ENCODE measurements at regions not wholly inside any gene's neighbourhood (a gene's known extent, or its start where the extent isn't known, plus 50 kb on each side); places are given as distances from the start of the nearest gene placed in this dataset.

- TF ChIP-seq CTCF (IDR thresholded peaks at IDR 0.05): no peak
- Histone ChIP-seq H3K4me1 (no peaks in the 10 kb centered on the region), H3K9me3 (no peaks in the 10 kb centered on the region), H3K27ac (no peak overlapping the region), H3K4me3 (no peak overlapping the region), H3K27me3 (no peaks in the 10 kb centered on the region), H3K36me3 (no peaks in the 10 kb centered on the region)
- ATAC-seq (no peak), DNase-seq (no peak)
- intact Hi-C loops (cut with DNase I): no loop called here
These were observed 582.6 kb downstream of the PSAT1 start for GRCh38 chr9:78879324-78880100.

GRCh38 chr9:78881295-78881694 lies 584.4 kb downstream of the PSAT1 start:
- no peak for DNase-seq
- ATAC-seq: no peak
- Histone ChIP-seq H3K36me3 (no peaks in the 10 kb centered on the region), H3K4me3 (no peak overlapping the region), H3K27me3 (no peaks in the 10 kb centered on the region), H3K27ac (no peak overlapping the region), H3K9me3 (no peaks in the 10 kb centered on the region), H3K4me1 (no peaks in the 10 kb centered on the region)
- intact Hi-C loops (cut with DNase I): no loop called here
- no peak for TF ChIP-seq CTCF (IDR thresholded peaks at IDR 0.05)

GRCh38 chr9:78882481-78882880 lies 585.6 kb downstream of the PSAT1 start:
- no peaks in the 10 kb centered on the region for H3K36me3 ChIP-seq
- H3K4me3 ChIP-seq: no peak overlapping the region
- no peaks in the 10 kb centered on the region for H3K9me3 ChIP-seq
- intact Hi-C loops (cut with DNase I): no loop called here
- ATAC-seq (no peak), DNase-seq (no peak)
- no peaks in the 10 kb centered on the region for H3K4me1 ChIP-seq
- no peak overlapping the region for H3K27ac ChIP-seq
- TF ChIP-seq CTCF (IDR thresholded peaks at IDR 0.05): no peak
- H3K27me3 ChIP-seq: no peaks in the 10 kb centered on the region

GRCh38 chr9:78884611-78885150 lies 587.8 kb downstream of the PSAT1 start:
- ATAC-seq: no peak
- intact Hi-C loops (cut with DNase I): no loop called here
- TF ChIP-seq CTCF (IDR thresholded peaks at IDR 0.05): no peak

GRCh38 chr9:78892182-78892581 lies 595.3 kb downstream of the PSAT1 start:
- no peak for ATAC-seq
- H3K4me1 ChIP-seq: no peaks in the 10 kb centered on the region

More at GRCh38 chr9:78884611-78885150, 587.8 kb downstream of the PSAT1 start:
- Histone ChIP-seq H3K36me3 (no peaks in the 10 kb centered on the region), H3K27me3 (no peaks in the 10 kb centered on the region), H3K4me1 (no peaks in the 10 kb centered on the region), H3K4me3 (no peak overlapping the region), H3K27ac (no peak overlapping the region), H3K9me3 (no peaks in the 10 kb centered on the region)
- no peak for DNase-seq

More at GRCh38 chr9:78892182-78892581, 595.3 kb downstream of the PSAT1 start:
- H3K4me3 ChIP-seq: no peak overlapping the region
- H3K27me3 ChIP-seq: no peaks in the 10 kb centered on the region
- no peak for TF ChIP-seq CTCF (IDR thresholded peaks at IDR 0.05)
- H3K9me3 ChIP-seq: peaks cover 0 to 13% of the 10 kb centered on the region in 2 donors
- intact Hi-C loops (cut with DNase I): no loop called here
- H3K36me3 ChIP-seq: no peaks in the 10 kb centered on the region
- DNase-seq: no peak
- no peak overlapping the region for H3K27ac ChIP-seq

Measured in left lung (tissue), 4 donors.